Fibroblast of lung (primary cell): ENCODE measurements at regions not wholly inside any gene's neighbourhood (a gene's known extent, or its start where the extent isn't known, plus 50 kb on each side); places are given as distances from the start of the nearest gene placed in this dataset.

Source experiments
- DNase-seq, 2 donors: peaks; one replicate each; pipeline versions ENCODE4 v3.0.0 to v3.0.0-alpha.2; 2010; ENCODE audit warnings: low read depth in 2 of 2
- H2AFZ ChIP-seq: 2 replicates; pipeline ENCODE4 v1.5.1; 2012; ENCODE audit warnings: low read length, control low read depth, inconsistent platforms
- H3K27ac ChIP-seq: 2 replicates; pipeline ENCODE4 v1.5.1; 2011; ENCODE audit warnings: low read length, control low read depth; ENCODE audit not compliant: insufficient read depth
- H3K27me3 ChIP-seq: 2 replicates; pipeline ENCODE4 v1.5.1; 2011; ENCODE audit warnings: mild to moderate bottlenecking, low read length; ENCODE audit not compliant: control insufficient read depth, insufficient read depth
- H3K36me3 ChIP-seq: 2 replicates; pipeline ENCODE4 v1.5.1; 2011; ENCODE audit warnings: low read length; ENCODE audit not compliant: control insufficient read depth, insufficient read depth
- H3K4me1 ChIP-seq: 2 replicates; pipeline ENCODE4 v1.5.1; 2011; ENCODE audit warnings: low read length; ENCODE audit not compliant: control insufficient read depth, insufficient read depth; ENCODE audit errors: extremely low read depth
- H3K4me2 ChIP-seq: 2 replicates; pipeline ENCODE4 v1.5.1; 2011; ENCODE audit warnings: low read length, control low read depth; ENCODE audit not compliant: insufficient read depth; ENCODE audit errors: extremely low read depth
- H3K4me3 ChIP-seq, 4 experiments: fragments of 200-600 bp in 1 of 4; sonication (generic) in 1 of 4; replicated peaks in 1 of 4; 2 replicates each; pipeline ENCODE4 v1.5.1; 2011 to 2016; ENCODE audit warnings: low read length in 4 of 4, low read depth in 3 of 4, mild to moderate bottlenecking in 3 of 4, control low read depth in 2 of 4, inconsistent platforms in 1 of 4, mixed read lengths in 1 of 4; ENCODE audit not compliant: insufficient read depth in 1 of 4; ENCODE audit errors: control extremely low read depth in 1 of 4
- H3K79me2 ChIP-seq: 2 replicates; pipeline ENCODE4 v1.5.1; 2012; ENCODE audit warnings: mild to moderate bottlenecking, low read length, inconsistent platforms; ENCODE audit not compliant: control insufficient read depth, insufficient read depth
- H3K9ac ChIP-seq: 2 replicates; pipeline ENCODE4 v1.5.1; 2011; ENCODE audit warnings: mild to moderate bottlenecking, low read length, control low read depth; ENCODE audit not compliant: insufficient read depth
- H3K9me3 ChIP-seq: 2 replicates; pipeline ENCODE4 v1.5.1; 2012; ENCODE audit warnings: low read depth, low read length; ENCODE audit not compliant: control insufficient read depth, insufficient read depth
- H4K20me1 ChIP-seq: 2 replicates; pipeline ENCODE4 v1.5.1; 2011; ENCODE audit warnings: low read length; ENCODE audit not compliant: control insufficient read depth, insufficient read depth; ENCODE audit errors: extremely low read depth
- CTCF ChIP-seq, 2 donors: IDR thresholded peaks in 1 of 2; conservative IDR thresholded peaks in 1 of 2; 1 replicate in 1 of 2; 2 replicates in 1 of 2; pipeline ENCODE4 v1.5.1; 2011 to 2012; ENCODE audit warnings: low read length in 2 of 2, control low read depth in 1 of 2, inconsistent platforms in 1 of 2, low read depth in 1 of 2, mild to moderate bottlenecking in 1 of 2
- EZH2 ChIP-seq: IDR thresholded peaks from 2 replicates; pipeline ENCODE4 v1.5.1; 2012; ENCODE audit warnings: low read length, control low read depth, mild to moderate bottlenecking; ENCODE audit errors: missing control alignments

GRCh38 chr14:101215927-101216326 is 312.4 kb upstream of the RTL1 start:
- Histone ChIP-seq H3K4me1 (no peaks in the 10 kb centered on the region), H3K79me2 (no peaks in the 10 kb centered on the region), H3K4me2 (no peak overlapping the region), H3K4me3 (no peak overlapping the region), H3K27ac (no peak overlapping the region), H3K27me3 (no peaks in the 10 kb centered on the region), H2AFZ (no peak overlapping the region), H3K9me3 (no peaks in the 10 kb centered on the region), H3K36me3 (no peaks in the 10 kb centered on the region), H3K9ac (no peak overlapping the region), H4K20me1 (no peaks in the 10 kb centered on the region)
- no peak for TF ChIP-seq EZH2
- no peak for TF ChIP-seq CTCF (conservative IDR thresholded peaks at IDR 0.05 in 1 of 2, IDR thresholded peaks at IDR 0.05 in 1 of 2; ENCODE audit: low read depth in 1 of 2, low read length in 2 of 2)
- DNase-seq, result no peak

DNA sequence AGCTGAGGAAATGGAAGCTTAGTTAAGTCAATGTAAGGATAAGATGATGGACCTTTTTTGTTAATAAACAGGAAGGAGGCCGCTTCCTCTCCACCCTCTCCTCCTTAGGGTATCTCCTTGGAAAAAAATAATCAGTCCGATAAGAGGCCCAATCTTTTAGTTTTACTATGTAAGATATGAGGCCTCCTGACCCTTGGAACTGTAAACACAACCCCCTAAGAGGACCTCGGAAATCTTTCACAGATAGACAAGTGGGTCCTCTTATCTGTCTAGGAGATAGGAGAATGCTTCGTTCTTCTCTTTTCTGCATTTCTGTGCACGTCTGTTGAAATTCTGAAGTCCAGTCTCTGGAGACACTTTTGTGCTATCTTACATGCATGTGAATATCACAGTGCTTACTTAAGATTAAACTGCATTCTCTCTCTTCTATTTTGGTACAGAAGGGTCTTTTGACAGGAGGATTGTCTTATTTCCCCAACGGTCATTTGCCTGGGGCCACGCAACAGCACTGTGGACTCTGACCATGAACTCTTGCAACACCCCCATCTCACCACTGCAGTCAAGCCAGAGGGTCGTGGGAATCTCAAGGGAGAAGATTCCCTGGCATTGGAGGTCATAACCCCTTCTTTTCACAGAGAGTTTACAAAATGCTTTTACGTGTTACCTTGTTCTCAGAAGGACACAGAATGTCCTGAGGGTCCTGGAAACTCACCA is 313.0 kb upstream of the RTL1 start:
- H3K27me3 ChIP-seq, result no peaks in the 10 kb centered on the region
- no peak overlapping the region for H2AFZ ChIP-seq
- H4K20me1 ChIP-seq, result no peaks in the 10 kb centered on the region
- DNase-seq, result no peak
- H3K4me2 ChIP-seq, result no peak overlapping the region
- no peaks in the 10 kb centered on the region for H3K36me3 ChIP-seq
- H3K79me2 ChIP-seq, result no peaks in the 10 kb centered on the region
- H3K4me3 ChIP-seq, result no peak overlapping the region
- H3K27ac ChIP-seq, result no peak overlapping the region
- TF ChIP-seq EZH2 (no peak), CTCF (conservative IDR thresholded peaks at IDR 0.05 in 1 of 2, IDR thresholded peaks at IDR 0.05 in 1 of 2; ENCODE audit: low read depth in 1 of 2, low read length in 2 of 2) (no peak)
- H3K9ac ChIP-seq, result no peak overlapping the region
- no peaks in the 10 kb centered on the region for H3K9me3 ChIP-seq
- H3K4me1 ChIP-seq, result no peaks in the 10 kb centered on the region

DNA sequence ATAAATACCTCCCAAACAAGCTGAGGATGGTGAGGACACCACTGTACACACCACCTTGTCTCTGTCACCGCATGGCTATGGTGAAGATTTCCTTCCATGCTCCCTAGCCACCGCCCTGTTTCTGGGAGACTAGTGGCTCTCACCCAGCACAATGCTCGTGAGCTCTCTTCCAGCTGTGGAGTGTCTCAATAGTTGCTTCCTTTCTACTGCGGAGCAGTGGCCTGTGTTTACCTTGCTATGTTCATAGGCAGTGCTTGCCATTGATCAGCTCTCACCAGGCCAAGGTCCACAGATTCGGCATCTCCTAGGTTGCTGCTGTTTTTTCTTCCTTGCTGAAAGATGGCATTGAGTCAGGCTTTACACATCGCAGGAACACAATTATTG is 313.6 kb upstream of the RTL1 start:
- Histone ChIP-seq H3K27me3 (no peaks in the 10 kb centered on the region), H3K4me2 (no peak overlapping the region)
- TF ChIP-seq CTCF (conservative IDR thresholded peaks at IDR 0.05 in 1 of 2, IDR thresholded peaks at IDR 0.05 in 1 of 2; ENCODE audit: low read depth in 1 of 2, low read length in 2 of 2), result no peak
- TF ChIP-seq EZH2, result no peak

More for the DNA sequence above, 313.6 kb upstream of the RTL1 start:
- H3K4me3 ChIP-seq, result no peak overlapping the region
- no peak overlapping the region for H2AFZ ChIP-seq
- H4K20me1 ChIP-seq, result no peaks in the 10 kb centered on the region
- no peak for DNase-seq
- H3K27ac ChIP-seq, result no peak overlapping the region
- no peaks in the 10 kb centered on the region for H3K4me1 ChIP-seq
- H3K36me3 ChIP-seq, result no peaks in the 10 kb centered on the region
- H3K9ac ChIP-seq, result no peak overlapping the region
- no peaks in the 10 kb centered on the region for H3K79me2 ChIP-seq
- H3K9me3 ChIP-seq, result no peaks in the 10 kb centered on the region
